ENCODE measurements at regions not wholly inside any gene's neighbourhood (a gene's known extent, or its start where the extent isn't known, plus 50 kb on each side); places are given as distances from the start of the nearest gene placed in this dataset.

GRCh38 chr9:91073811-91074771 lies 272.5 kb downstream of the SYK start:
- 96% methylated on average over 12 of the region's 14 CpGs for WGBS (ENCODE audit: insufficient coverage)
- no peak for ATAC-seq (replicated peaks in 1 of 4)
- DNase-seq: no peak
- Histone ChIP-seq H3K36me3 (ENCODE audit: control insufficient read depth in 2 of 2, extremely low read depth in 1 of 2, insufficient read depth in 1 of 2, low read length in 1 of 2) (no peaks in the 10 kb centered on the region), H3K27ac (ENCODE audit: low read length) (no peak overlapping the region), H3K4me3 (ENCODE audit: control insufficient read depth in 1 of 2, extremely low read depth in 1 of 2, low read length in 1 of 2) (no peak overlapping the region), H3K27me3 (replicated peaks in 1 of 2; ENCODE audit: control insufficient read depth in 2 of 2, extremely low read depth in 1 of 2, insufficient read depth in 2 of 2, low read length in 1 of 2) (no peaks in the 10 kb centered on the region), H3K4me1 (ENCODE audit: control insufficient read depth in 1 of 2, extremely low read depth in 1 of 2, insufficient read depth in 2 of 2, low read length in 2 of 2) (peaks cover 0 to 19% of the 10 kb centered on the region in 2 experiments), H3K9me3 (no peaks in the 10 kb centered on the region)
- Mint-ChIP-seq H3K4me3 (no peak overlapping the region), H3K27ac (no peak overlapping the region), H3K9me3 (no peaks in the 10 kb centered on the region), H3K4me1 (peaks cover 0 to 10% (median 5%) of the 10 kb centered on the region in 3 donors), H3K27me3 (no peaks in the 10 kb centered on the region), H3K36me3 (no peaks in the 10 kb centered on the region)
- POLR2A ChIA-PET: no interaction called here
- CTCF ChIA-PET: no interaction called here

GRCh38 chr9:91074866-91075265 lies 273.2 kb downstream of the SYK start:
- ChIA-PET POLR2A (no interaction called here), CTCF (no interaction called here)
- no peak overlapping the region for H3K4me3 Mint-ChIP-seq
- H3K36me3 ChIP-seq (ENCODE audit: control insufficient read depth in 2 of 2, extremely low read depth in 1 of 2, insufficient read depth in 1 of 2, low read length in 1 of 2): no peaks in the 10 kb centered on the region
- no peak overlapping the region for H3K27ac ChIP-seq (ENCODE audit: low read length)
- WGBS (ENCODE audit: insufficient coverage): 91% methylated on average over 9 of the region's 13 CpGs
- no peaks in the 10 kb centered on the region for H3K9me3 ChIP-seq
- peaks cover 0 to 8% (median 5%) of the 10 kb centered on the region in 3 donors for H3K4me1 Mint-ChIP-seq
- H3K27me3 Mint-ChIP-seq: no peaks in the 10 kb centered on the region
- H3K27ac Mint-ChIP-seq: no peak overlapping the region
- no peaks in the 10 kb centered on the region for H3K9me3 Mint-ChIP-seq
- no peak for ATAC-seq (replicated peaks in 1 of 4)
- no peaks in the 10 kb centered on the region for H3K27me3 ChIP-seq (replicated peaks in 1 of 2; ENCODE audit: control insufficient read depth in 2 of 2, extremely low read depth in 1 of 2, insufficient read depth in 2 of 2, low read length in 1 of 2)
- H3K4me1 ChIP-seq (ENCODE audit: control insufficient read depth in 1 of 2, extremely low read depth in 1 of 2, insufficient read depth in 2 of 2, low read length in 2 of 2): peaks cover 0 to 18% of the 10 kb centered on the region in 2 experiments
- no peak overlapping the region for H3K4me3 ChIP-seq (ENCODE audit: control insufficient read depth in 1 of 2, extremely low read depth in 1 of 2, low read length in 1 of 2)
- DNase-seq: no peak
- H3K36me3 Mint-ChIP-seq: no peaks in the 10 kb centered on the region

- H3K27me3 Mint-ChIP-seq: no peaks in the 10 kb centered on the region
- no peak overlapping the region for H3K4me3 Mint-ChIP-seq
- H3K4me1 Mint-ChIP-seq: peaks cover 0 to 8% (median 5%) of the 10 kb centered on the region in 3 donors
- Histone ChIP-seq H3K27me3 (replicated peaks in 1 of 2; ENCODE audit: control insufficient read depth in 2 of 2, extremely low read depth in 1 of 2, insufficient read depth in 2 of 2, low read length in 1 of 2) (no peaks in the 10 kb centered on the region), H3K9me3 (no peaks in the 10 kb centered on the region), H3K27ac (ENCODE audit: low read length) (no peak overlapping the region), H3K4me1 (ENCODE audit: control insufficient read depth in 1 of 2, extremely low read depth in 1 of 2, insufficient read depth in 2 of 2, low read length in 2 of 2) (peaks cover 0 to 15% of the 10 kb centered on the region in 2 experiments), H3K4me3 (ENCODE audit: control insufficient read depth in 1 of 2, extremely low read depth in 1 of 2, low read length in 1 of 2) (no peak overlapping the region), H3K36me3 (ENCODE audit: control insufficient read depth in 2 of 2, extremely low read depth in 1 of 2, insufficient read depth in 1 of 2, low read length in 1 of 2) (no peaks in the 10 kb centered on the region)
- no peaks in the 10 kb centered on the region for H3K36me3 Mint-ChIP-seq
- DNase-seq: no peak
- WGBS (ENCODE audit: insufficient coverage): 93% methylated on average over 8 of the region's 8 CpGs
- CTCF ChIA-PET: no interaction called here
- H3K27ac Mint-ChIP-seq: no peak overlapping the region
- no peak for ATAC-seq (replicated peaks in 1 of 4)
- POLR2A ChIA-PET: no interaction called here
- no peaks in the 10 kb centered on the region for H3K9me3 Mint-ChIP-seq
These were observed 273.7 kb downstream of the SYK start for GRCh38 chr9:91075279-91075678.

- H3K9me3 ChIP-seq: no peaks in the 10 kb centered on the region
- WGBS (ENCODE audit: insufficient coverage): 90% methylated on average over 4 of the region's 6 CpGs
- no peaks in the 10 kb centered on the region for H3K27me3 ChIP-seq (replicated peaks in 1 of 2; ENCODE audit: control insufficient read depth in 2 of 2, extremely low read depth in 1 of 2, insufficient read depth in 2 of 2, low read length in 1 of 2)
- H3K27ac ChIP-seq (ENCODE audit: low read length): no peak overlapping the region
- no peak overlapping the region for H3K27ac Mint-ChIP-seq
- CTCF ChIA-PET: no interaction called here
- no peak for DNase-seq
- H3K4me1 ChIP-seq (ENCODE audit: control insufficient read depth in 1 of 2, extremely low read depth in 1 of 2, insufficient read depth in 2 of 2, low read length in 2 of 2): no peaks in the 10 kb centered on the region
- POLR2A ChIA-PET: no interaction called here
- H3K36me3 Mint-ChIP-seq: no peaks in the 10 kb centered on the region
- no peak overlapping the region for H3K4me3 Mint-ChIP-seq
- ATAC-seq (replicated peaks in 1 of 4): no peak
- H3K9me3 Mint-ChIP-seq: no peaks in the 10 kb centered on the region
- H3K4me3 ChIP-seq (ENCODE audit: control insufficient read depth in 1 of 2, extremely low read depth in 1 of 2, low read length in 1 of 2): no peak overlapping the region
- no peaks in the 10 kb centered on the region for H3K4me1 Mint-ChIP-seq
- H3K36me3 ChIP-seq (ENCODE audit: control insufficient read depth in 2 of 2, extremely low read depth in 1 of 2, insufficient read depth in 1 of 2, low read length in 1 of 2): no peaks in the 10 kb centered on the region
- peaks cover 0 to 3% of the 10 kb centered on the region in 2 donors for H3K27me3 Mint-ChIP-seq
These were observed 276.2 kb downstream of the SYK start for GRCh38 chr9:91077624-91078368.

GRCh38 chr9:91078369-91078695 lies 276.7 kb downstream of the SYK start:
- Histone ChIP-seq H3K27me3 (replicated peaks in 1 of 2; ENCODE audit: control insufficient read depth in 2 of 2, extremely low read depth in 1 of 2, insufficient read depth in 2 of 2, low read length in 1 of 2) (no peaks in the 10 kb centered on the region), H3K27ac (ENCODE audit: low read length) (no peak overlapping the region), H3K9me3 (no peaks in the 10 kb centered on the region), H3K4me3 (ENCODE audit: control insufficient read depth in 1 of 2, extremely low read depth in 1 of 2, low read length in 1 of 2) (no peak overlapping the region), H3K36me3 (ENCODE audit: control insufficient read depth in 2 of 2, extremely low read depth in 1 of 2, insufficient read depth in 1 of 2, low read length in 1 of 2) (no peaks in the 10 kb centered on the region), H3K4me1 (ENCODE audit: control insufficient read depth in 1 of 2, extremely low read depth in 1 of 2, insufficient read depth in 2 of 2, low read length in 2 of 2) (no peaks in the 10 kb centered on the region)
- ATAC-seq (replicated peaks in 1 of 4) (no peak), DNase-seq (no peak)
- Mint-ChIP-seq H3K9me3 (no peaks in the 10 kb centered on the region), H3K4me1 (no peaks in the 10 kb centered on the region), H3K27me3 (peaks cover 0 to 3% of the 10 kb centered on the region in 2 donors), H3K36me3 (no peaks in the 10 kb centered on the region), H3K27ac (no peak overlapping the region), H3K4me3 (no peak overlapping the region)
- POLR2A ChIA-PET: no interaction called here
- CTCF ChIA-PET: no interaction called here
- 95% methylated on average over 4 of the region's 5 CpGs for WGBS (ENCODE audit: insufficient coverage)

GRCh38 chr9:91082731-91083130 lies 279.0 kb downstream of the AUH start:
- ChIA-PET POLR2A (no interaction called here), CTCF (interaction anchor here in 1 of 2 donors (0.7 kb wide), 1 partner anchor 13 kb away, joined by 8 read pairs; no protein-coding TSS in a partner anchor)
- DNase-seq (no peak), ATAC-seq (replicated peaks in 1 of 4) (no peak)
- no peak overlapping the region for H3K4me3 ChIP-seq (ENCODE audit: control insufficient read depth in 1 of 2, extremely low read depth in 1 of 2, low read length in 1 of 2)
- Mint-ChIP-seq H3K4me1 (no peaks in the 10 kb centered on the region), H3K27ac (no peak overlapping the region), H3K4me3 (no peak overlapping the region), H3K27me3 (peaks cover 2 to 7% of the 10 kb centered on the region in 2 donors), H3K36me3 (no peaks in the 10 kb centered on the region), H3K9me3 (no peaks in the 10 kb centered on the region)
- H3K27me3 ChIP-seq (replicated peaks in 1 of 2; ENCODE audit: control insufficient read depth in 2 of 2, extremely low read depth in 1 of 2, insufficient read depth in 2 of 2, low read length in 1 of 2): no peaks in the 10 kb centered on the region
- H3K4me1 ChIP-seq (ENCODE audit: control insufficient read depth in 1 of 2, extremely low read depth in 1 of 2, insufficient read depth in 2 of 2, low read length in 2 of 2): no peaks in the 10 kb centered on the region
- H3K27ac ChIP-seq (ENCODE audit: low read length): no peak overlapping the region
- no peaks in the 10 kb centered on the region for H3K36me3 ChIP-seq (ENCODE audit: control insufficient read depth in 2 of 2, extremely low read depth in 1 of 2, insufficient read depth in 1 of 2, low read length in 1 of 2)
- H3K9me3 ChIP-seq: no peaks in the 10 kb centered on the region
- WGBS (ENCODE audit: insufficient coverage): 93% methylated on average over 2 of the region's 4 CpGs
